Gastroesophageal sphincter (tissue), 4 donors: ENCODE measurements at regions not wholly inside any gene's neighbourhood (a gene's known extent, or its start where the extent isn't known, plus 50 kb on each side); places are given as distances from the start of the nearest gene placed in this dataset.

ENCODE experiments used
- ATAC-seq: fragments of 150-250 bp; one replicate; pipeline ENCODE4 v1.9.1; 2016; ENCODE audit warnings: mild to moderate bottlenecking, moderate library complexity
- H3K27ac ChIP-seq, 4 donors: fragments of 200-600 bp; sonication (generic) in 3 of 4; 1 replicate in 3 of 4; 2 replicates in 1 of 4; pipeline ENCODE4 v1.5.1; 2016 to 2019
- H3K27me3 ChIP-seq: fragments of 200-600 bp; sonication (generic); one replicate; pipeline ENCODE4 v1.5.1; 2019
- H3K36me3 ChIP-seq, 2 donors: fragments of 200-600 bp; sonication (generic); one replicate each; pipeline ENCODE4 v1.5.1; 2019; ENCODE audit warnings: control low read depth in 1 of 2
- H3K4me1 ChIP-seq, 3 donors: fragments of 200-600 bp; sonication (generic); 1 replicate in 2 of 3; 2 replicates in 1 of 3; pipeline ENCODE4 v1.5.1; 2016 to 2019; ENCODE audit warnings: control low read depth in 2 of 3
- H3K4me3 ChIP-seq, 2 donors: fragments of 200-600 bp; sonication (generic); one replicate each; pipeline ENCODE4 v1.5.1; 2019; ENCODE audit warnings: mild to moderate bottlenecking in 1 of 2, moderate library complexity in 1 of 2
- H3K9me3 ChIP-seq, 3 donors: fragments of 200-600 bp; sonication (generic); one replicate each; pipeline ENCODE4 v1.5.1; 2017 to 2019; ENCODE audit warnings: control low read depth in 2 of 3
- CTCF ChIP-seq, 4 experiments: fragments of 200-600 bp in 2 of 4; fragments of 450-650 bp in 2 of 4; sonication (generic) in 1 of 4; IDR thresholded peaks; one replicate each; pipeline ENCODE4 v1.5.1; 2017 to 2019; ENCODE audit warnings: antibody characterized with exemption in 4 of 4, mild to moderate bottlenecking in 2 of 4, moderate library complexity in 2 of 4
- EP300 ChIP-seq: sonication (generic); formaldehyde crosslinking; IDR thresholded peaks from one replicate; pipeline ENCODE4 v1.6.1; 2017; ENCODE audit warnings: antibody characterized with exemption, mild to moderate bottlenecking
- POLR2A ChIP-seq, 2 donors: fragments of 450-650 bp; IDR thresholded peaks; one replicate each; pipeline ENCODE4 v1.6.1; 2017; ENCODE audit warnings: antibody characterized with exemption in 2 of 2, mild to moderate bottlenecking in 2 of 2, moderate library complexity in 1 of 2
- POLR2AphosphoS5 ChIP-seq: sonication (generic); formaldehyde crosslinking; IDR thresholded peaks from one replicate; pipeline ENCODE4 v1.6.1; 2017; ENCODE audit warnings: antibody characterized with exemption
- WGBS, 2 donors: methylation state at CpG; one replicate each; pipeline ENCODE4 v1.1.5; 2018; ENCODE audit warnings: low coverage in 1 of 2; 5-methylcytosine and 5-hydroxymethylcytosine counted together

- Histone ChIP-seq H3K36me3 (no peaks in the 10 kb centered on the region), H3K4me1 (no peaks in the 10 kb centered on the region), H3K4me3 (no peak overlapping the region), H3K27me3 (no peaks in the 10 kb centered on the region), H3K27ac (no peak overlapping the region), H3K9me3 (peaks cover 0 to 11% (median 0%) of the 10 kb centered on the region in 3 donors)
- no peak for ATAC-seq
- WGBS, 2 donors = 67% methylated on average over 1 of the region's 1 CpG; no CpG with 5 or more reads in 1 of the 2 donors
- TF ChIP-seq CTCF (IDR thresholded peaks at IDR 0.05) (no peak), POLR2AphosphoS5 (no peak), EP300 (no peak), POLR2A (IDR thresholded peaks at IDR 0.05) (no peak)
Measured at GRCh38 chr2:234805836-234806235, 146.0 kb upstream of the SH3BP4 start.

GRCh38 chr2:234804704-234805103, 147.1 kb upstream of the SH3BP4 start:
- H3K9me3 ChIP-seq = peaks cover 0 to 11% (median 0%) of the 10 kb centered on the region in 3 donors
- H3K27ac ChIP-seq = no peak overlapping the region
- WGBS, 2 donors = 0 to 78% methylated on average over 1 of the region's 1 CpG
- no peak for TF ChIP-seq EP300
- TF ChIP-seq POLR2A (IDR thresholded peaks at IDR 0.05) = no peak
- no peak for TF ChIP-seq CTCF (IDR thresholded peaks at IDR 0.05)
- TF ChIP-seq POLR2AphosphoS5 = no peak
- no peak overlapping the region for H3K4me3 ChIP-seq
- H3K27me3 ChIP-seq = no peaks in the 10 kb centered on the region
- no peak for ATAC-seq
- H3K4me1 ChIP-seq = no peaks in the 10 kb centered on the region
- no peaks in the 10 kb centered on the region for H3K36me3 ChIP-seq

GRCh38 chr2:234802845-234803171, 149.0 kb upstream of the SH3BP4 start:
- TF ChIP-seq EP300 = no peak
- no peak for TF ChIP-seq POLR2AphosphoS5
- TF ChIP-seq POLR2A (IDR thresholded peaks at IDR 0.05) = no peak
- no peak for TF ChIP-seq CTCF (IDR thresholded peaks at IDR 0.05)
- WGBS, 2 donors = 88 to 100% methylated on average over 1 of the region's 1 CpG
- no peak for ATAC-seq
- no peak overlapping the region for H3K4me3 ChIP-seq
- H3K9me3 ChIP-seq = peaks cover 0 to 11% (median 0%) of the 10 kb centered on the region in 3 donors
- H3K27ac ChIP-seq = no peak overlapping the region
- no peaks in the 10 kb centered on the region for H3K27me3 ChIP-seq
- H3K36me3 ChIP-seq = no peaks in the 10 kb centered on the region
- no peaks in the 10 kb centered on the region for H3K4me1 ChIP-seq

GRCh38 chr2:234802071-234802844, 149.6 kb upstream of the SH3BP4 start:
- Histone ChIP-seq H3K36me3 (no peaks in the 10 kb centered on the region), H3K4me3 (no peak overlapping the region), H3K27me3 (no peaks in the 10 kb centered on the region), H3K27ac (no peak overlapping the region), H3K9me3 (peaks cover 0 to 11% (median 0%) of the 10 kb centered on the region in 3 donors), H3K4me1 (no peaks in the 10 kb centered on the region)
- 81 to 100% methylated on average over 3 to 4 of the region's 4 CpGs for WGBS, 2 donors
- no peak for TF ChIP-seq EP300
- no peak for TF ChIP-seq POLR2A (IDR thresholded peaks at IDR 0.05)
- no peak for TF ChIP-seq CTCF (IDR thresholded peaks at IDR 0.05)
- no peak for TF ChIP-seq POLR2AphosphoS5
- ATAC-seq = no peak

GRCh38 chr2:234797566-234798250, 154.1 kb upstream of the SH3BP4 start:
- Histone ChIP-seq H3K27me3 (no peaks in the 10 kb centered on the region), H3K27ac (no peak overlapping the region), H3K4me3 (no peak overlapping the region), H3K4me1 (no peaks in the 10 kb centered on the region), H3K9me3 (no peaks in the 10 kb centered on the region), H3K36me3 (no peaks in the 10 kb centered on the region)
- TF ChIP-seq POLR2AphosphoS5 = no peak
- no peak for TF ChIP-seq POLR2A (IDR thresholded peaks at IDR 0.05)
- TF ChIP-seq EP300 = no peak
- TF ChIP-seq CTCF (IDR thresholded peaks at IDR 0.05) = no peak
- 77 to 82% methylated on average over 10 to 15 of the region's 15 CpGs for WGBS, 2 donors
- ATAC-seq = no peak
